MM.1S (cell line): ENCODE measurements at regions not wholly inside any gene's neighbourhood (a gene's known extent, or its start where the extent isn't known, plus 50 kb on each side); places are given as distances from the start of the nearest gene placed in this dataset.

Experiments used
- EZH2 ChIP-seq: fragments of 300-600 bp; sonication (generic); optimal IDR thresholded peaks from 2 replicates; pipeline ENCODE3; 2017; ENCODE audit warnings: low read depth, mild to moderate bottlenecking, antibody characterized with exemption, low read length, mixed read lengths
- EZH2phosphoT487 ChIP-seq: fragments of 300-600 bp; sonication (generic); IDR thresholded peaks from 2 replicates; pipeline ENCODE4 v1.6.1; 2018; ENCODE audit warnings: antibody characterized with exemption, low read length
- TF ChIP-seq, protein P1 (sequence below): fragments of 300-600 bp; sonication (generic); IDR thresholded peaks from 2 replicates; pipeline ENCODE4 v1.5.1; 2016; ENCODE audit warnings: antibody characterized with exemption, low read length, mixed read lengths

- TF ChIP-seq EZH2phosphoT487 (no peak), EZH2 (no peak)
- TF ChIP-seq, protein P1, sequence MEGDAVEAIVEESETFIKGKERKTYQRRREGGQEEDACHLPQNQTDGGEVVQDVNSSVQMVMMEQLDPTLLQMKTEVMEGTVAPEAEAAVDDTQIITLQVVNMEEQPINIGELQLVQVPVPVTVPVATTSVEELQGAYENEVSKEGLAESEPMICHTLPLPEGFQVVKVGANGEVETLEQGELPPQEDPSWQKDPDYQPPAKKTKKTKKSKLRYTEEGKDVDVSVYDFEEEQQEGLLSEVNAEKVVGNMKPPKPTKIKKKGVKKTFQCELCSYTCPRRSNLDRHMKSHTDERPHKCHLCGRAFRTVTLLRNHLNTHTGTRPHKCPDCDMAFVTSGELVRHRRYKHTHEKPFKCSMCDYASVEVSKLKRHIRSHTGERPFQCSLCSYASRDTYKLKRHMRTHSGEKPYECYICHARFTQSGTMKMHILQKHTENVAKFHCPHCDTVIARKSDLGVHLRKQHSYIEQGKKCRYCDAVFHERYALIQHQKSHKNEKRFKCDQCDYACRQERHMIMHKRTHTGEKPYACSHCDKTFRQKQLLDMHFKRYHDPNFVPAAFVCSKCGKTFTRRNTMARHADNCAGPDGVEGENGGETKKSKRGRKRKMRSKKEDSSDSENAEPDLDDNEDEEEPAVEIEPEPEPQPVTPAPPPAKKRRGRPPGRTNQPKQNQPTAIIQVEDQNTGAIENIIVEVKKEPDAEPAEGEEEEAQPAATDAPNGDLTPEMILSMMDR: no peak
These were observed 150.0 kb downstream of the KCTD15 start for GRCh38 chr19:33946535-33947264.
